ENCODE measurements at regions not wholly inside any gene's neighbourhood (a gene's known extent, or its start where the extent isn't known, plus 50 kb on each side); places are given as distances from the start of the nearest gene placed in this dataset.

DNA sequence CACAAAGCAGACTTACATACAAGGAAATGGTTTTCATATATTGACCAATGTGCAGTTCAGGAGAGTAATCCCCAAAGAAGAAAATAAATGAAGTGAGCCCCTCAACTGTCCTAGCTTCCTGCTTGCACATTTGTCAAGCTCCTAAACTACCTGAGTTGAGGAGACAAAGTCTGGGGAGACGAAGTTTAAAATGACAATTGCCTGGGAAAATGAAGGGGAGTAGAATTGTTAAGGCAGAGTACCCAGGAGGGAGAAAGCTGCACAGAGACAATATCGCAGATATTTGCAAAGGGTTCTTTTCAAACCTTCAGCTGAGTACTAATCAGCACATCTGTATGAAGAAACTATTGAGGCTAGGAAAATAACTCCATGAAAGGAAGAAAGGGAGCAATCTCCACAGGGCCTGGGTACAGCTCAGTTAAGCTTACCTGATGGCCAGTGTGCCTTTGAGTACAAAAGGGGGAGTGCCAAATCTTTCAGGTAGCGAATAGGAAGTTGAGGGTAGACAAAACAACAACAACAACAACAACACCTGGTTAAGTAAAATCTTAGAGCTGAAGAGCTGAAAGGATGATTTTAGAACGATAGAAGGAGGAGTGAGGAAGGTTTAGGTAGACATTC is 1700.1 kb upstream of the PRR20A start:
- TF ChIP-seq, protein P1, sequence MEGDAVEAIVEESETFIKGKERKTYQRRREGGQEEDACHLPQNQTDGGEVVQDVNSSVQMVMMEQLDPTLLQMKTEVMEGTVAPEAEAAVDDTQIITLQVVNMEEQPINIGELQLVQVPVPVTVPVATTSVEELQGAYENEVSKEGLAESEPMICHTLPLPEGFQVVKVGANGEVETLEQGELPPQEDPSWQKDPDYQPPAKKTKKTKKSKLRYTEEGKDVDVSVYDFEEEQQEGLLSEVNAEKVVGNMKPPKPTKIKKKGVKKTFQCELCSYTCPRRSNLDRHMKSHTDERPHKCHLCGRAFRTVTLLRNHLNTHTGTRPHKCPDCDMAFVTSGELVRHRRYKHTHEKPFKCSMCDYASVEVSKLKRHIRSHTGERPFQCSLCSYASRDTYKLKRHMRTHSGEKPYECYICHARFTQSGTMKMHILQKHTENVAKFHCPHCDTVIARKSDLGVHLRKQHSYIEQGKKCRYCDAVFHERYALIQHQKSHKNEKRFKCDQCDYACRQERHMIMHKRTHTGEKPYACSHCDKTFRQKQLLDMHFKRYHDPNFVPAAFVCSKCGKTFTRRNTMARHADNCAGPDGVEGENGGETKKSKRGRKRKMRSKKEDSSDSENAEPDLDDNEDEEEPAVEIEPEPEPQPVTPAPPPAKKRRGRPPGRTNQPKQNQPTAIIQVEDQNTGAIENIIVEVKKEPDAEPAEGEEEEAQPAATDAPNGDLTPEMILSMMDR (IDR thresholded peaks at IDR 0.05): no peak
- TF ChIP-seq ATF1 (CRISPR knock-in tag; IDR thresholded peaks at IDR 0.05) (no peak), ZNF281 (CRISPR knock-in tag; IDR thresholded peaks at IDR 0.05) (no peak), JAZF1 (CRISPR knock-in tag; IDR thresholded peaks at IDR 0.05) (no peak), NFE2L1 (CRISPR knock-in tag; IDR thresholded peaks at IDR 0.05) (no peak), STAT6 (CRISPR knock-in tag; conservative IDR thresholded peaks at IDR 0.05; ENCODE audit: low read depth) (no peak), USF2 (CRISPR knock-in tag; IDR thresholded peaks at IDR 0.05) (no peak), CBFB (CRISPR knock-in tag; IDR thresholded peaks at IDR 0.05; ENCODE audit: low read depth) (no peak), ZNF263 (CRISPR knock-in tag; IDR thresholded peaks at IDR 0.05; ENCODE audit: low read depth) (no peak)
- TF ChIP-seq, protein P2, sequence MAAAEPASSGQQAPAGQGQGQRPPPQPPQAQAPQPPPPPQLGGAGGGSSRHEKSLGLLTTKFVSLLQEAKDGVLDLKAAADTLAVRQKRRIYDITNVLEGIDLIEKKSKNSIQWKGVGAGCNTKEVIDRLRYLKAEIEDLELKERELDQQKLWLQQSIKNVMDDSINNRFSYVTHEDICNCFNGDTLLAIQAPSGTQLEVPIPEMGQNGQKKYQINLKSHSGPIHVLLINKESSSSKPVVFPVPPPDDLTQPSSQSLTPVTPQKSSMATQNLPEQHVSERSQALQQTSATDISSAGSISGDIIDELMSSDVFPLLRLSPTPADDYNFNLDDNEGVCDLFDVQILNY (CRISPR knock-in tag; IDR thresholded peaks at IDR 0.05): no peak
